Epithelial cell of esophagus (primary cell): ENCODE measurements at regions not wholly inside any gene's neighbourhood (a gene's known extent, or its start where the extent isn't known, plus 50 kb on each side); places are given as distances from the start of the nearest gene placed in this dataset.

Source experiments
- DNase-seq: peaks from one replicate; pipeline ENCODE4 v3.0.0; 2010; ENCODE audit warnings: low read depth
- H3K4me3 ChIP-seq: 2 replicates; pipeline ENCODE4 v1.5.1; 2011; ENCODE audit warnings: mild to moderate bottlenecking, low read length, control low read depth
- CTCF ChIP-seq: IDR thresholded peaks from 2 replicates; pipeline ENCODE4 v1.5.1; 2011; ENCODE audit warnings: low read depth, mild to moderate bottlenecking, low read length, control low read depth, inconsistent platforms; ENCODE audit not compliant: insufficient read depth; ENCODE audit errors: missing control alignments

- H3K4me3 ChIP-seq = no peak overlapping the region
- TF ChIP-seq CTCF = no peak
- no peak for DNase-seq
Measured at GRCh38 chr10:78411716-78412115, 378.1 kb downstream of the RPS24 start.

GRCh38 chr10:78412605-78413004 lies 378.9 kb downstream of the RPS24 start:
- no peak for DNase-seq
- no peak for TF ChIP-seq CTCF
- H3K4me3 ChIP-seq = no peak overlapping the region

GRCh38 chr10:78413076-78414055 lies 379.7 kb downstream of the RPS24 start:
- H3K4me3 ChIP-seq = no peak overlapping the region
- DNase-seq = no peak
- no peak for TF ChIP-seq CTCF

- DNase-seq = no peak
- no peak overlapping the region for H3K4me3 ChIP-seq
- no peak for TF ChIP-seq CTCF
Measured at GRCh38 chr10:78414380-78414779, 380.7 kb downstream of the RPS24 start.

GRCh38 chr10:78415111-78415510 lies 381.4 kb downstream of the RPS24 start:
- H3K4me3 ChIP-seq = no peak overlapping the region
- TF ChIP-seq CTCF = no peak
- DNase-seq = no peak

GRCh38 chr10:78416031-78417011 lies 382.7 kb downstream of the RPS24 start:
- DNase-seq = peak; percentile 13
- no peak for TF ChIP-seq CTCF

More at GRCh38 chr10:78416031-78417011, 382.7 kb downstream of the RPS24 start:
- no peak overlapping the region for H3K4me3 ChIP-seq
